Erythroblast (primary cell): ENCODE measurements at regions not wholly inside any gene's neighbourhood (a gene's known extent, or its start where the extent isn't known, plus 50 kb on each side); places are given as distances from the start of the nearest gene placed in this dataset.

ENCODE experiments used
- GATA1 ChIP-seq: IDR thresholded peaks from 2 replicates; pipeline ENCODE4 v1.6.1; 2011; ENCODE audit warnings: low read depth, mild to moderate bottlenecking, control low read depth, low read length, moderate library complexity
- POLR2A ChIP-seq: IDR thresholded peaks from 2 replicates; pipeline ENCODE4 v1.6.1; 2011; ENCODE audit warnings: mild to moderate bottlenecking, low read length

GRCh38 chr5:154609251-154609650, 131.2 kb upstream of the HAND1 start:
- TF ChIP-seq POLR2A = no peak
- TF ChIP-seq GATA1 = no peak
